Activated naive CD4-positive, alpha-beta T cell treated with anti-CD3 and anti-CD28 coated beads for 36 hours (primary cell): ENCODE measurements at regions not wholly inside any gene's neighbourhood (a gene's known extent, or its start where the extent isn't known, plus 50 kb on each side); places are given as distances from the start of the nearest gene placed in this dataset.
"Not testable (repeated sequence)": the region's sequence is repeated elsewhere in the genome, so short reads cannot be mapped to it uniquely, and the experiment has no call there.

Source experiments
- CTCF ChIA-PET: fragments of 350-600 bp; sonication (Branson Sonifier 250); formaldehyde crosslinking; loops from one replicate; lab custom pipeline; 2021; ENCODE audit warnings: antibody characterized with exemption; lab: Charles Lee
- DNase-seq: peaks from one replicate; pipeline ENCODE4 v3.0.0-alpha.2; 2020
- H3K27ac Mint-ChIP-seq: one replicate; pipeline ENCODE4 v1.8.0; 2021; ENCODE audit warnings: mild to moderate bottlenecking, mixed read lengths
- H3K27me3 Mint-ChIP-seq: one replicate; pipeline ENCODE4 v1.8.0; 2021; ENCODE audit warnings: low read depth, mixed read lengths
- H3K36me3 Mint-ChIP-seq: one replicate; pipeline ENCODE4 v1.8.0; 2021; ENCODE audit warnings: low read depth, mixed read lengths
- H3K4me1 Mint-ChIP-seq: one replicate; pipeline ENCODE4 v1.8.0; 2021; ENCODE audit warnings: low read depth, mixed read lengths
- H3K4me3 Mint-ChIP-seq: one replicate; pipeline ENCODE4 v1.8.0; 2021; ENCODE audit warnings: mild to moderate bottlenecking, moderate library complexity, mixed read lengths
- H3K9me3 Mint-ChIP-seq: one replicate; pipeline ENCODE4 v1.8.0; 2021; ENCODE audit warnings: mixed read lengths
- intact Hi-C: fragments of 100-400 bp; cut with micrococcal nuclease; formaldehyde crosslinking; loops from one replicate; pipeline ENCODE4 v1.15.1; 2023

GRCh38 chr9:90476058-90476457, 166.6 kb downstream of the DIRAS2 start:
- intact Hi-C loops, result no loop called here
- CTCF ChIA-PET, result no interaction called here
- no peak for DNase-seq
- Mint-ChIP-seq H3K4me3 (no peak overlapping the region), H3K9me3 (no peaks in the 10 kb centered on the region), H3K4me1 (no peaks in the 10 kb centered on the region), H3K27me3 (peaks cover 4% of the 10 kb centered on the region), H3K36me3 (no peaks in the 10 kb centered on the region), H3K27ac (no peak overlapping the region)

DNA sequence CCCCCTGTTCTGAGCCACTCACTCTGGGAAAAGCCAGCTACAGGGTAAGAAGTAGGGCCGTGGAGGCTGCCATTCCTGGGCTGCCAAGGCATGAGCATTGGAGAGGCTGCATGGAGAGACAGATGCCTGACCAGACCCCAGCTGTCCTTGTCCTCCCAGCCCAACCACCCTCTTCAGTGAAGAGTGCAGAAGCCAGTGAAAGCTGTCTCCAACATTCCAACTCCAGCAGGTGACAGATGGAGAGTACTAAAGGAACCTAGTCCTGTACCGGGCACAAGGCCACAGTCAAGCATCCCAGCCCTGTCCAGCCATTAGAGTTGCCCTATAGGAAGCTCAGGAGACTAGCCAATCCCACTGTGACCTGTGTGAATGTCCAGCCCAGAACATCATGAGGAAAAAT, 165.1 kb downstream of the DIRAS2 start:
- no peaks in the 10 kb centered on the region for H3K9me3 Mint-ChIP-seq

DNA sequence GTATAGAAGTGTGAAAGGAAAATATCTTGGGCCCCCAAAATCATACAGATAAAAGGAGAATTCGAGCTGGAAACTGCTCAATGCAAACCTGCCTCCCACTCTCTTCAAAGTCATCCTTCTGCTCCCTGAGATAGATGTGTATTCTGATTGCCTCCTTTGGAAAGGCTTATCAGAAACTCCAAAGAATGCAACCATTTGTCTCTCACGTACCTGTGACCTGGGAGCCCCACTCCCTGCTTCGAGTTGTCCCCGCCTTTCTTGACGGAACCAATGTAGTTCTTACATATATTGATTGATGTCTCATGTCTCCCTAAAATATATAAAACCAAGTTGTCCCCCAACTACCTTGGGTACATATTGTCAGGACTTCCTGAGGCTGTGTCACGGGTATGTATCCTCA, 163.8 kb downstream of the DIRAS2 start:
- peaks cover 4% of the 10 kb centered on the region for H3K27me3 Mint-ChIP-seq
- DNase-seq, result no peak
- H3K4me1 Mint-ChIP-seq, result no peaks in the 10 kb centered on the region
- intact Hi-C loops, result no loop called here
- no peaks in the 10 kb centered on the region for H3K9me3 Mint-ChIP-seq
- H3K4me3 Mint-ChIP-seq, result no peak overlapping the region
- no peaks in the 10 kb centered on the region for H3K36me3 Mint-ChIP-seq
- no peak overlapping the region for H3K27ac Mint-ChIP-seq
- CTCF ChIA-PET, result no interaction called here

More for the DNA sequence above, 165.1 kb downstream of the DIRAS2 start:
- DNase-seq, result no peak
- no peaks in the 10 kb centered on the region for H3K4me1 Mint-ChIP-seq
- H3K4me3 Mint-ChIP-seq, result no peak overlapping the region
- CTCF ChIA-PET, result no interaction called here
- intact Hi-C loops, result no loop called here
- peaks cover 4% of the 10 kb centered on the region for H3K27me3 Mint-ChIP-seq
- no peak overlapping the region for H3K27ac Mint-ChIP-seq
- no peaks in the 10 kb centered on the region for H3K36me3 Mint-ChIP-seq

GRCh38 chr9:90485028-90485427, 157.6 kb downstream of the DIRAS2 start:
- Mint-ChIP-seq H3K4me1 (no peaks in the 10 kb centered on the region), H3K36me3 (no peaks in the 10 kb centered on the region), H3K27ac (no peak overlapping the region), H3K4me3 (no peak overlapping the region), H3K27me3 (peaks cover 12% of the 10 kb centered on the region), H3K9me3 (no peaks in the 10 kb centered on the region)
- CTCF ChIA-PET, result interaction anchor here (0.6 kb wide), 1 partner anchor 348 kb away, joined by 3 read pairs; no protein-coding TSS in a partner anchor
- intact Hi-C loops, result no loop called here
- DNase-seq, result no peak

DNA sequence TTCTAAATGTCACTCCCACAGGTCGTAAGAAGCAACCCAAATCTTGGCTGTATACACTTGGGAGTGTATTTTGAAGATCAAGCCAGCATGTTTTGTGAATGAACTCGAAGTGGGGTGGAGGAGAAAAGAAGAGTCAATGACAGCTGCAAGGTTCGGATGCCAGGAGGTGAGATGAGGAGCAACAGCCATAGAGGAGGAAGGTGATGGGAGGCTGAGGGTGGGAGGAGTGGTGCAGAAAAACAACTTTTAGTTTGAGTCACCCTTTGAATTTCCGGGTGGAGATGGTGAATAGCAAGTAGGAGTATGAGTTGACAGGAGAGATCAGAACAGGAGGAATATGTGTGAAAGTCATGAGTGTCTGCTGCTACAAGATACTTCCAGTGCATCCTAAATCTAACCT, 153.6 kb downstream of the DIRAS2 start:
- H3K27me3 Mint-ChIP-seq, result peaks cover 11% of the 10 kb centered on the region
- H3K9me3 Mint-ChIP-seq, result no peaks in the 10 kb centered on the region
- no peaks in the 10 kb centered on the region for H3K36me3 Mint-ChIP-seq
- intact Hi-C loops, result no loop called here
- no peaks in the 10 kb centered on the region for H3K4me1 Mint-ChIP-seq
- no peak for DNase-seq
- CTCF ChIA-PET, result no interaction called here
- no peak overlapping the region for H3K27ac Mint-ChIP-seq
- H3K4me3 Mint-ChIP-seq, result no peak overlapping the region

DNA sequence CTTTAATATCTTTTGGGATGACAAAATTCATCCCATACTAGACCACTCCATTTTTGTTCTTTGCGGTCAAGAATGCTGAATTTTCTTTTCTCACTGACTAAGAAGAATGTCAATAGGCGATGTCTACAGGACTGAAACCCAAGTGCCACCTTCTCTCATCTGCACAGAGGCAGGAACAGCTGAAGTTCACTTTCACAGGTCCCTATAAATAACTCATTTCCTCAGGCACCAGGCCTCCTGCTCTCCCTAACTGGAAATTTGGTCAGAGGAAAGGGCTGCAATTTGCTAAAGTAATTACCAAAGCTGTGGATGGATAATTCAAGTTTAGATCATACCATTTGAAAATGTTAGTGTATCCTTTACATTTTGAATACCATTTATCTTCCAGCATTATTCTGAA, 142.9 kb downstream of the DIRAS2 start:
- Mint-ChIP-seq H3K4me1 (no peaks in the 10 kb centered on the region), H3K27me3 (peaks cover 3% of the 10 kb centered on the region), H3K36me3 (no peaks in the 10 kb centered on the region), H3K9me3 (no peaks in the 10 kb centered on the region), H3K27ac (no peak overlapping the region), H3K4me3 (no peak overlapping the region)
- CTCF ChIA-PET, result no interaction called here
- DNase-seq, result no peak
- intact Hi-C loops, result no loop called here

GRCh38 chr9:90502134-90502533, 140.5 kb downstream of the DIRAS2 start:
- no peaks in the 10 kb centered on the region for H3K27me3 Mint-ChIP-seq
- H3K27ac Mint-ChIP-seq, result no peak overlapping the region
- no peak overlapping the region for H3K4me3 Mint-ChIP-seq
- no peak for DNase-seq
- CTCF ChIA-PET, result interaction anchor here (0.7 kb wide), 1 partner anchor 122 kb away, joined by 5 read pairs; no protein-coding TSS in a partner anchor
- H3K9me3 Mint-ChIP-seq, result no peaks in the 10 kb centered on the region
- peaks cover 3% of the 10 kb centered on the region for H3K4me1 Mint-ChIP-seq
- intact Hi-C loops, result no loop called here
- H3K36me3 Mint-ChIP-seq, result no peaks in the 10 kb centered on the region

DNA sequence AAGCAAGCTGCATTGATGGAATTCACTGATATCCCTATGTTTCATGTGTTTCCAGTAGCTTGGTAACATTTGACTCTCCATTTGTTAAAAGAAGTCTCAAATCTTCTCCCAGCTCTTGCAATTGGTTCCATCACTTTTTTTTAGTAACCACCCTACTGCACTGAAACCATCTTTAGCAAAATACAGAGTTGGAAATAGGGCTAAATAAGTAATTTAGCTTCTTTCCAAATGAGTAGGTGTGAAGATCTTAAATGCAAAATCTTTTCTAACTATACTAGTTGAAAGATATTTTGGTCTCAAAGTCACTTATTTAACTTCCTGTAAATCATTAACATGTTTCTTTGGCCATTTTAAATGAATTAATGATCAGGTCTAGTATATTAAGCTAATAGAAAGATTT, 138.1 kb downstream of the DIRAS2 start:
- no peaks in the 10 kb centered on the region for H3K36me3 Mint-ChIP-seq
- H3K27me3 Mint-ChIP-seq, result no peaks in the 10 kb centered on the region
- no peak overlapping the region for H3K27ac Mint-ChIP-seq
- peaks cover 4% of the 10 kb centered on the region for H3K4me1 Mint-ChIP-seq
- CTCF ChIA-PET, result interaction anchor here (0.6 to 1.1 kb wide), 2 partner anchors 45 to 118 kb away, joined by 3 to 6 read pairs; no protein-coding TSS in a partner anchor
- H3K4me3 Mint-ChIP-seq, result no peak overlapping the region
- H3K9me3 Mint-ChIP-seq, result no peaks in the 10 kb centered on the region
- intact Hi-C loops, result no loop called here
- no peak for DNase-seq

GRCh38 chr9:90505695-90506094, 136.9 kb downstream of the DIRAS2 start:
- CTCF ChIA-PET, result no interaction called here
- intact Hi-C loops, result no loop called here
- no peak overlapping the region for H3K4me3 Mint-ChIP-seq
- H3K27me3 Mint-ChIP-seq, result no peaks in the 10 kb centered on the region
- H3K9me3 Mint-ChIP-seq, result no peaks in the 10 kb centered on the region
- no peaks in the 10 kb centered on the region for H3K36me3 Mint-ChIP-seq
- H3K4me1 Mint-ChIP-seq, result peaks cover 4% of the 10 kb centered on the region
- no peak for DNase-seq
- no peak overlapping the region for H3K27ac Mint-ChIP-seq

DNA sequence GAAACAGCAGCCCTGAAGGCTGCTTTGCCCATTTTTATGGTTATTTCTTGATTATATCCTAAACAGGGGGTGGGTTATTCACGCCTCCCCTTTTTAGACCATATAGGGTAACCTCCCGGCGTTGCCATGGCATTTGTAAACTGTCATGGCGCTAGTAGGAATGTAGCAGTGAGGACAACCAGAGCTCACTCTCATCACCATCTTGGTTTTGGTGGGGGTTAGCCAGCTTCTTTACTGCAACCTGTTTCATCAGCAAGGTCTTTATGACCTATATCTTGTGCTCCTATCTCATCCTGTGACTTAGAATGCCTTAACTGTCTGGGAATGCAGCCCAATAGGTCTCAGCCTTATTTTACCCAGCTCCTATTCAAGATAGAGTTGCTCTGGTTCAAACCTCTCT, 136.2 kb downstream of the DIRAS2 start:
- H3K27ac Mint-ChIP-seq, H3K9me3 Mint-ChIP-seq, H3K4me3 Mint-ChIP-seq, H3K27me3 Mint-ChIP-seq, H3K4me1 Mint-ChIP-seq, CTCF ChIA-PET, intact Hi-C loops, DNase-seq, H3K36me3 Mint-ChIP-seq: not testable (repeated sequence)

DNA sequence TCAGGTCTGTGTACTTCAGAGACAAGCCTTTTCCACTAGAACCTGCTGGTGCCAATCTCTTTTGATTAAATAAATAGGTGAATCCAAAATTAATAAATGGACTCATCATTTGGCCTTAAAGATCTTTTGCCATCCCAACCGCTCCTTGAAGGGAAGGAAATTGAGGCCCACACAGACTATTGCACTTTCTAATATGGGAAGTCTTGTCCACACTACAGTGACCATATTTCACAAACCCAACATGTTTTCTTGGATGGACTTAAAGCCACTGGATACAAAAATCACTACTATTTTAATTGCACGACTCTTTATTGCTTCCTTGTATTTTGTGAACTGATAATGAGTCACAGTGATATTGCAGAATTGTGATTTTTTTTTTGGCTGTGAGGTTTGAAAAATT, 135.0 kb downstream of the DIRAS2 start:
- H3K36me3 Mint-ChIP-seq, result no peaks in the 10 kb centered on the region
- intact Hi-C loops, result no loop called here
- H3K9me3 Mint-ChIP-seq, result no peaks in the 10 kb centered on the region
- H3K4me1 Mint-ChIP-seq, result peaks cover 4% of the 10 kb centered on the region
- H3K27ac Mint-ChIP-seq, result no peak overlapping the region
- CTCF ChIA-PET, result no interaction called here
- no peaks in the 10 kb centered on the region for H3K27me3 Mint-ChIP-seq
- DNase-seq, result no peak
- no peak overlapping the region for H3K4me3 Mint-ChIP-seq

DNA sequence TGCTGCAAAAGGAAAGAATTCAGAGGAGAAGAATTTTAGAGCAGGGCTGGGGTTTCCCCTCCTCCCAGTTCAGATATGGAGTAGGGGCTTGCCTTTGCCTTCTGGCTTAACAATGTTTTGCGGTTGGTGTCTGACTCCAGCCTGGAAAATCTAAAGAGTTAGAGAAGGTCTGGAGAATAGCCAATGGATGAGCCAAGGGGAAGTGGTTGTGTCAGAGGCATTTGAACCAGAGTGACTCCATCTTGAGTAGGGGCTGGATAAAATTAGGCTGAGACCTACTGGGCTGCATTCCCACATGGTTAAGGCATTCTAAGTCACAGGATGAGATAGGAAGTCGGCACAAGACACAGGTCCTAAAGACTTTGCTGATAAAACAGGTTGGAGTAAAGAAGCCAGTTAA, 133.7 kb downstream of the DIRAS2 start:
- CTCF ChIA-PET, result no interaction called here
- H3K4me3 Mint-ChIP-seq, result no peak overlapping the region
- DNase-seq, result no peak
- no peaks in the 10 kb centered on the region for H3K36me3 Mint-ChIP-seq
- peaks cover 4% of the 10 kb centered on the region for H3K4me1 Mint-ChIP-seq
- intact Hi-C loops, result no loop called here
- H3K27me3 Mint-ChIP-seq, result peaks cover 3% of the 10 kb centered on the region
- no peaks in the 10 kb centered on the region for H3K9me3 Mint-ChIP-seq
- H3K27ac Mint-ChIP-seq, result no peak overlapping the region

- intact Hi-C loops, result no loop called here
- H3K27me3 Mint-ChIP-seq, result peaks cover 6% of the 10 kb centered on the region
- no peak overlapping the region for H3K27ac Mint-ChIP-seq
- H3K4me1 Mint-ChIP-seq, result peaks cover 2% of the 10 kb centered on the region
- DNase-seq, result no peak
- CTCF ChIA-PET, result no interaction called here
- H3K4me3 Mint-ChIP-seq, result no peak overlapping the region
- H3K36me3 Mint-ChIP-seq, result no peaks in the 10 kb centered on the region
- no peaks in the 10 kb centered on the region for H3K9me3 Mint-ChIP-seq
Measured at GRCh38 chr9:90511711-90512110, 130.9 kb downstream of the DIRAS2 start.

GRCh38 chr9:90514877-90515276, 127.7 kb downstream of the DIRAS2 start:
- no peaks in the 10 kb centered on the region for H3K36me3 Mint-ChIP-seq
- peaks cover 6% of the 10 kb centered on the region for H3K27me3 Mint-ChIP-seq
- H3K4me1 Mint-ChIP-seq, result no peaks in the 10 kb centered on the region
- intact Hi-C loops, result no loop called here
- H3K4me3 Mint-ChIP-seq, result no peak overlapping the region
- CTCF ChIA-PET, result no interaction called here
- no peak overlapping the region for H3K27ac Mint-ChIP-seq
- H3K9me3 Mint-ChIP-seq, result no peaks in the 10 kb centered on the region
- DNase-seq, result no peak
